Loucy (cell line): ENCODE measurements at regions not wholly inside any gene's neighbourhood (a gene's known extent, or its start where the extent isn't known, plus 50 kb on each side); places are given as distances from the start of the nearest gene placed in this dataset.

ENCODE experiments used
- H2AFZ ChIP-seq: fragments of 200-600 bp; sonication (generic); 2 replicates; pipeline ENCODE4 v1.6.0; 2016; ENCODE audit warnings: antibody characterized with exemption, mild to moderate bottlenecking, low read length, moderate library complexity
- H3F3A ChIP-seq: fragments of 200-600 bp; 2 replicates; pipeline ENCODE4 v1.6.0; 2016; ENCODE audit warnings: antibody characterized with exemption, low read depth, mild to moderate bottlenecking
- H3K27me3 ChIP-seq: fragments of 200-600 bp; sonication (generic); 2 replicates; pipeline ENCODE4 v1.6.1; 2014; ENCODE audit warnings: low read length, mild to moderate bottlenecking; ENCODE audit not compliant: insufficient read depth, poor library complexity, severe bottlenecking
- H3K36me3 ChIP-seq: fragments of 200-600 bp; sonication (generic); 2 replicates; pipeline ENCODE4 v1.6.1; 2016; ENCODE audit warnings: low read length; ENCODE audit not compliant: insufficient read depth
- H3K4me1 ChIP-seq: fragments of 200-600 bp; sonication (generic); 2 replicates; pipeline ENCODE4 v1.5.1; 2014; ENCODE audit warnings: low read length, mild to moderate bottlenecking; ENCODE audit not compliant: insufficient read depth, poor library complexity, severe bottlenecking
- H3K4me2 ChIP-seq: fragments of 200-600 bp; sonication (generic); 2 replicates; pipeline ENCODE4 v1.6.0; 2014; ENCODE audit warnings: antibody characterized with exemption, low read length, low read depth, mild to moderate bottlenecking; ENCODE audit not compliant: poor library complexity, severe bottlenecking
- H3K4me3 ChIP-seq: fragments of 200-600 bp; sonication (generic); 2 replicates; pipeline ENCODE4 v1.5.1; 2014; ENCODE audit warnings: low read length, mild to moderate bottlenecking, mixed read lengths; ENCODE audit not compliant: poor library complexity, severe bottlenecking
- H3K79me2 ChIP-seq: fragments of 200-600 bp; sonication (generic); 2 replicates; pipeline ENCODE4 v1.6.1; 2014; ENCODE audit warnings: low read length; ENCODE audit not compliant: insufficient read depth
- H3K9ac ChIP-seq: fragments of 200-600 bp; sonication (generic); 2 replicates; pipeline ENCODE4 v1.6.0; 2014; ENCODE audit warnings: mild to moderate bottlenecking, low read depth, low read length, moderate library complexity; ENCODE audit not compliant: poor library complexity, severe bottlenecking
- H3K9me2 ChIP-seq: fragments of 200-600 bp; sonication (generic); replicated peaks from 2 replicates; pipeline ENCODE4 v1.6.1; 2016; ENCODE audit warnings: low read depth, low read length, mixed read lengths
- H3K9me3 ChIP-seq: fragments of 200-600 bp; sonication (generic); 2 replicates; pipeline ENCODE4 v1.6.1; 2014; ENCODE audit warnings: mild to moderate bottlenecking, antibody characterized with exemption, low read length, low read depth; ENCODE audit not compliant: insufficient read depth
- H4K20me1 ChIP-seq: fragments of 200-600 bp; sonication (generic); 2 replicates; pipeline ENCODE4 v1.6.0; 2014; ENCODE audit warnings: antibody characterized with exemption, low read length, mild to moderate bottlenecking; ENCODE audit not compliant: insufficient read depth, poor library complexity, severe bottlenecking
- CTCF ChIP-seq: fragments of 200-600 bp; sonication (generic); conservative IDR thresholded peaks from 2 replicates; pipeline ENCODE4 v1.5.1; 2014; ENCODE audit warnings: mild to moderate bottlenecking, antibody characterized with exemption, low read length
- EZH2phosphoT487 ChIP-seq: fragments of 200-600 bp; IDR thresholded peaks from 2 replicates; pipeline ENCODE4 v1.6.1; 2018; ENCODE audit warnings: antibody characterized with exemption, mild to moderate bottlenecking, moderate library complexity, borderline replicate concordance

- Histone ChIP-seq H3K4me3 (no peak overlapping the region), H3K36me3 (no peaks in the 10 kb centered on the region), H3K4me2 (no peak overlapping the region), H3K79me2 (no peaks in the 10 kb centered on the region), H3K9me2 (no peaks in the 10 kb centered on the region), H3K27me3 (no peaks in the 10 kb centered on the region), H3K9me3 (no peaks in the 10 kb centered on the region), H3K4me1 (no peaks in the 10 kb centered on the region), H3F3A (no peaks in the 10 kb centered on the region), H4K20me1 (no peaks in the 10 kb centered on the region), H3K9ac (no peak overlapping the region), H2AFZ (no peak overlapping the region)
- no peak for TF ChIP-seq CTCF
- TF ChIP-seq EZH2phosphoT487 = no peak
These were observed 421.4 kb downstream of the COG6 start for GRCh38 chr13:40076765-40077362.

GRCh38 chr13:40077396-40078027, 422.1 kb downstream of the COG6 start:
- Histone ChIP-seq H3K9me3 (no peaks in the 10 kb centered on the region), H3K4me2 (no peak overlapping the region), H3F3A (no peaks in the 10 kb centered on the region), H3K4me3 (no peak overlapping the region), H3K36me3 (no peaks in the 10 kb centered on the region), H2AFZ (no peak overlapping the region), H4K20me1 (no peaks in the 10 kb centered on the region), H3K9me2 (no peaks in the 10 kb centered on the region), H3K4me1 (no peaks in the 10 kb centered on the region), H3K27me3 (no peaks in the 10 kb centered on the region), H3K79me2 (no peaks in the 10 kb centered on the region), H3K9ac (no peak overlapping the region)
- no peak for TF ChIP-seq EZH2phosphoT487
- TF ChIP-seq CTCF = no peak

- Histone ChIP-seq H3K9ac (no peak overlapping the region), H3K27me3 (no peaks in the 10 kb centered on the region), H3K79me2 (no peaks in the 10 kb centered on the region), H3K9me2 (no peaks in the 10 kb centered on the region), H3F3A (no peaks in the 10 kb centered on the region), H2AFZ (no peak overlapping the region), H4K20me1 (no peaks in the 10 kb centered on the region), H3K4me1 (no peaks in the 10 kb centered on the region), H3K4me2 (no peak overlapping the region), H3K4me3 (no peak overlapping the region), H3K9me3 (no peaks in the 10 kb centered on the region), H3K36me3 (no peaks in the 10 kb centered on the region)
- no peak for TF ChIP-seq CTCF
- no peak for TF ChIP-seq EZH2phosphoT487
These were observed 424.3 kb downstream of the COG6 start for GRCh38 chr13:40079721-40080120.
